ENCODE measurements at regions not wholly inside any gene's neighbourhood (a gene's known extent, or its start where the extent isn't known, plus 50 kb on each side); places are given as distances from the start of the nearest gene placed in this dataset.

DNA sequence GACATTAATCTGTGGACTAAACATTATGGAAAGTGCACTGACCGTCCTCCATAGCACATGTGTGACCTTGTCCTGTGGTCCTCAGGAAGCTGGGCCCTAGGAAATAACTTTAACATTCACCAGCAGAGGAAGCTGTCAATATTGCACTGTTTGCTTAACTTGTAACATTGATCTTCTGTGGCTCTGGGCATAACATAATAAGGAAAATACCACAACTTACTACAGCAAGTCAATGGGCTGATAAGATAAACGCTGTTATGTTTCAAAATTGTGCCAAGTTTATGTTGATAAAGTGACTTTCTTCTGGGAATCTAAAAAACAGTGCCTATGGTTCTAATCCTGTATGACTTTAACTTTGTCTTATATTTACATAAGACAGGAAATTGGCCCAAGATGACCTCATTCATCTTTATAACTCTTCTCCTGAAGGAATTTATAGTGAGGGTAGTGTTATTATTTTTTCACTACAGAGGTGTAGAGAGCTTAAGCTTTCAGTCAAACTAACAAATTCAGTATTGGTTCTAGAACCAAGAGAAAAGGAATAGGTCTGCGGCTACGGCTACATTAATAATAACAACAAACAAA is 113.7 kb upstream of the MAP4K3 start (continued):
- TF ChIP-seq, protein P1, sequence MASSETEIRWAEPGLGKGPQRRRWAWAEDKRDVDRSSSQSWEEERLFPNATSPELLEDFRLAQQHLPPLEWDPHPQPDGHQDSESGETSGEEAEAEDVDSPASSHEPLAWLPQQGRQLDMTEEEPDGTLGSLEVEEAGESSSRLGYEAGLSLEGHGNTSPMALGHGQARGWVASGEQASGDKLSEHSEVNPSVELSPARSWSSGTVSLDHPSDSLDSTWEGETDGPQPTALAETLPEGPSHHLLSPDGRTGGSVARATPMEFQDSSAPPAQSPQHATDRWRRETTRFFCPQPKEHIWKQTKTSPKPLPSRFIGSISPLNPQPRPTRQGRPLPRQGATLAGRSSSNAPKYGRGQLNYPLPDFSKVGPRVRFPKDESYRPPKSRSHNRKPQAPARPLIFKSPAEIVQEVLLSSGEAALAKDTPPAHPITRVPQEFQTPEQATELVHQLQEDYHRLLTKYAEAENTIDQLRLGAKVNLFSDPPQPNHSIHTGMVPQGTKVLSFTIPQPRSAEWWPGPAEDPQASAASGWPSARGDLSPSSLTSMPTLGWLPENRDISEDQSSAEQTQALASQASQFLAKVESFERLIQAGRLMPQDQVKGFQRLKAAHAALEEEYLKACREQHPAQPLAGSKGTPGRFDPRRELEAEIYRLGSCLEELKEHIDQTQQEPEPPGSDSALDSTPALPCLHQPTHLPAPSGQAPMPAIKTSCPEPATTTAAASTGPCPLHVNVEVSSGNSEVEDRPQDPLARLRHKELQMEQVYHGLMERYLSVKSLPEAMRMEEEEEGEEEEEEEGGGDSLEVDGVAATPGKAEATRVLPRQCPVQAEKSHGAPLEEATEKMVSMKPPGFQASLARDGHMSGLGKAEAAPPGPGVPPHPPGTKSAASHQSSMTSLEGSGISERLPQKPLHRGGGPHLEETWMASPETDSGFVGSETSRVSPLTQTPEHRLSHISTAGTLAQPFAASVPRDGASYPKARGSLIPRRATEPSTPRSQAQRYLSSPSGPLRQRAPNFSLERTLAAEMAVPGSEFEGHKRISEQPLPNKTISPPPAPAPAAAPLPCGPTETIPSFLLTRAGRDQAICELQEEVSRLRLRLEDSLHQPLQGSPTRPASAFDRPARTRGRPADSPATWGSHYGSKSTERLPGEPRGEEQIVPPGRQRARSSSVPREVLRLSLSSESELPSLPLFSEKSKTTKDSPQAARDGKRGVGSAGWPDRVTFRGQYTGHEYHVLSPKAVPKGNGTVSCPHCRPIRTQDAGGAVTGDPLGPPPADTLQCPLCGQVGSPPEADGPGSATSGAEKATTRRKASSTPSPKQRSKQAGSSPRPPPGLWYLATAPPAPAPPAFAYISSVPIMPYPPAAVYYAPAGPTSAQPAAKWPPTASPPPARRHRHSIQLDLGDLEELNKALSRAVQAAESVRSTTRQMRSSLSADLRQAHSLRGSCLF (CRISPR knock-in tag; IDR thresholded peaks at IDR 0.05; ENCODE audit: borderline replicate concordance) = no peak
- TF ChIP-seq MAFG (CRISPR knock-in tag; IDR thresholded peaks at IDR 0.05) (no peak), TEAD2 (CRISPR knock-in tag; IDR thresholded peaks at IDR 0.05) (no peak), GPN1 (CRISPR knock-in tag; IDR thresholded peaks at IDR 0.05; ENCODE audit: borderline replicate concordance) (no peak), ISX (CRISPR knock-in tag; conservative IDR thresholded peaks at IDR 0.05) (no peak), EHMT2 (IDR thresholded peaks at IDR 0.05; ENCODE audit: borderline replicate concordance, low read depth, low read length) (peak; percentile 39; the same call in 1 of the 2 replicates), PHB2 (IDR thresholded peaks at IDR 0.05; ENCODE audit: partially characterized antibody) (no peak), SMAD9 (CRISPR knock-in tag; IDR thresholded peaks at IDR 0.05) (no peak), SMARCC2 (IDR thresholded peaks at IDR 0.05) (peak; percentile 91), ZNF510 (CRISPR knock-in tag; IDR thresholded peaks at IDR 0.05; ENCODE audit: low read depth) (no peak), MIXL1 (CRISPR knock-in tag; IDR thresholded peaks at IDR 0.05) (peak; percentile 100), TCF7 (IDR thresholded peaks at IDR 0.05; ENCODE audit: low read depth) (peak; percentile 99), ZNF619 (CRISPR knock-in tag; IDR thresholded peaks at IDR 0.05) (no peak)
- TF ChIP-seq, protein P2, sequence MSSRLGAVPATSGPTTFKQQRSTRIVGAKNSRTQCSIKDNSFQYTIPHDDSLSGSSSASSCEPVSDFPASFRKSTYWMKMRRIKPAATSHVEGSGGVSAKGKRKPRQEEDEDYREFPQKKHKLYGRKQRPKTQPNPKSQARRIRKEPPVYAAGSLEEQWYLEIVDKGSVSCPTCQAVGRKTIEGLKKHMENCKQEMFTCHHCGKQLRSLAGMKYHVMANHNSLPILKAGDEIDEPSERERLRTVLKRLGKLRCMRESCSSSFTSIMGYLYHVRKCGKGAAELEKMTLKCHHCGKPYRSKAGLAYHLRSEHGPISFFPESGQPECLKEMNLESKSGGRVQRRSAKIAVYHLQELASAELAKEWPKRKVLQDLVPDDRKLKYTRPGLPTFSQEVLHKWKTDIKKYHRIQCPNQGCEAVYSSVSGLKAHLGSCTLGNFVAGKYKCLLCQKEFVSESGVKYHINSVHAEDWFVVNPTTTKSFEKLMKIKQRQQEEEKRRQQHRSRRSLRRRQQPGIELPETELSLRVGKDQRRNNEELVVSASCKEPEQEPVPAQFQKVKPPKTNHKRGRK (CRISPR knock-in tag; IDR thresholded peaks at IDR 0.05) = no peak
- TF ChIP-seq, protein P3, sequence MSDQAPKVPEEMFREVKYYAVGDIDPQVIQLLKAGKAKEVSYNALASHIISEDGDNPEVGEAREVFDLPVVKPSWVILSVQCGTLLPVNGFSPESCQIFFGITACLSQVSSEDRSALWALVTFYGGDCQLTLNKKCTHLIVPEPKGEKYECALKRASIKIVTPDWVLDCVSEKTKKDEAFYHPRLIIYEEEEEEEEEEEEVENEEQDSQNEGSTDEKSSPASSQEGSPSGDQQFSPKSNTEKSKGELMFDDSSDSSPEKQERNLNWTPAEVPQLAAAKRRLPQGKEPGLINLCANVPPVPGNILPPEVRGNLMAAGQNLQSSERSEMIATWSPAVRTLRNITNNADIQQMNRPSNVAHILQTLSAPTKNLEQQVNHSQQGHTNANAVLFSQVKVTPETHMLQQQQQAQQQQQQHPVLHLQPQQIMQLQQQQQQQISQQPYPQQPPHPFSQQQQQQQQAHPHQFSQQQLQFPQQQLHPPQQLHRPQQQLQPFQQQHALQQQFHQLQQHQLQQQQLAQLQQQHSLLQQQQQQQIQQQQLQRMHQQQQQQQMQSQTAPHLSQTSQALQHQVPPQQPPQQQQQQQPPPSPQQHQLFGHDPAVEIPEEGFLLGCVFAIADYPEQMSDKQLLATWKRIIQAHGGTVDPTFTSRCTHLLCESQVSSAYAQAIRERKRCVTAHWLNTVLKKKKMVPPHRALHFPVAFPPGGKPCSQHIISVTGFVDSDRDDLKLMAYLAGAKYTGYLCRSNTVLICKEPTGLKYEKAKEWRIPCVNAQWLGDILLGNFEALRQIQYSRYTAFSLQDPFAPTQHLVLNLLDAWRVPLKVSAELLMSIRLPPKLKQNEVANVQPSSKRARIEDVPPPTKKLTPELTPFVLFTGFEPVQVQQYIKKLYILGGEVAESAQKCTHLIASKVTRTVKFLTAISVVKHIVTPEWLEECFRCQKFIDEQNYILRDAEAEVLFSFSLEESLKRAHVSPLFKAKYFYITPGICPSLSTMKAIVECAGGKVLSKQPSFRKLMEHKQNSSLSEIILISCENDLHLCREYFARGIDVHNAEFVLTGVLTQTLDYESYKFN (CRISPR knock-in tag; conservative IDR thresholded peaks at IDR 0.05) = peak; percentile 100
- TF ChIP-seq, protein P4, sequence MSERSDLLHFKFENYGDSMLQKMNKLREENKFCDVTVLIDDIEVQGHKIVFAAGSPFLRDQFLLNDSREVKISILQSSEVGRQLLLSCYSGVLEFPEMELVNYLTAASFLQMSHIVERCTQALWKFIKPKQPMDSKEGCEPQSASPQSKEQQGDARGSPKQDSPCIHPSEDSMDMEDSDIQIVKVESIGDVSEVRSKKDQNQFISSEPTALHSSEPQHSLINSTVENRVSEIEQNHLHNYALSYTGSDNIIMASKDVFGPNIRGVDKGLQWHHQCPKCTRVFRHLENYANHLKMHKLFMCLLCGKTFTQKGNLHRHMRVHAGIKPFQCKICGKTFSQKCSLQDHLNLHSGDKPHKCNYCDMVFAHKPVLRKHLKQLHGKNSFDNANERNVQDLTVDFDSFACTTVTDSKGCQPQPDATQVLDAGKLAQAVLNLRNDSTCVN (CRISPR knock-in tag; IDR thresholded peaks at IDR 0.05; ENCODE audit: borderline replicate concordance) = peak; percentile 93
- TF ChIP-seq, protein P5, sequence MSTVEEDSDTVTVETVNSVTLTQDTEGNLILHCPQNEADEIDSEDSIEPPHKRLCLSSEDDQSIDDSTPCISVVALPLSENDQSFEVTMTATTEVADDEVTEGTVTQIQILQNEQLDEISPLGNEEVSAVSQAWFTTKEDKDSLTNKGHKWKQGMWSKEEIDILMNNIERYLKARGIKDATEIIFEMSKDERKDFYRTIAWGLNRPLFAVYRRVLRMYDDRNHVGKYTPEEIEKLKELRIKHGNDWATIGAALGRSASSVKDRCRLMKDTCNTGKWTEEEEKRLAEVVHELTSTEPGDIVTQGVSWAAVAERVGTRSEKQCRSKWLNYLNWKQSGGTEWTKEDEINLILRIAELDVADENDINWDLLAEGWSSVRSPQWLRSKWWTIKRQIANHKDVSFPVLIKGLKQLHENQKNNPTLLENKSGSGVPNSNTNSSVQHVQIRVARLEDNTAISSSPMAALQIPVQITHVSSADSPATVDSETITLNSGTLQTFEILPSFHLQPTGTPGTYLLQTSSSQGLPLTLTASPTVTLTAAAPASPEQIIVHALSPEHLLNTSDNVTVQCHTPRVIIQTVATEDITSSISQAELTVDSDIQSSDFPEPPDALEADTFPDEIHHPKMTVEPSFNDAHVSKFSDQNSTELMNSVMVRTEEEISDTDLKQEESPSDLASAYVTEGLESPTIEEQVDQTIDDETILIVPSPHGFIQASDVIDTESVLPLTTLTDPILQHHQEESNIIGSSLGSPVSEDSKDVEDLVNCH (CRISPR knock-in tag; IDR thresholded peaks at IDR 0.05) = 0 out of 2 replicates have a peak, but pooled peaks have one; percentile 41
